Mammary epithelial cell (primary cell): ENCODE measurements at regions not wholly inside any gene's neighbourhood (a gene's known extent, or its start where the extent isn't known, plus 50 kb on each side); places are given as distances from the start of the nearest gene placed in this dataset.

Source experiments
- EZH2 ChIP-seq: IDR thresholded peaks from 2 replicates; pipeline ENCODE4 v1.6.1; 2012; ENCODE audit warnings: low read length, inconsistent platforms, borderline replicate concordance
- TF ChIP-seq, protein P1 (sequence below), 2 donors: IDR thresholded peaks in 1 of 2; conservative IDR thresholded peaks in 1 of 2; 2 replicates each; pipeline ENCODE4 v1.5.1; 2011 to 2012; ENCODE audit warnings: inconsistent platforms in 2 of 2, low read length in 2 of 2, mild to moderate bottlenecking in 2 of 2, control low read depth in 1 of 2, low read depth in 1 of 2; ENCODE audit not compliant: insufficient read depth in 1 of 2; ENCODE audit errors: extremely low read depth in 1 of 2

DNA sequence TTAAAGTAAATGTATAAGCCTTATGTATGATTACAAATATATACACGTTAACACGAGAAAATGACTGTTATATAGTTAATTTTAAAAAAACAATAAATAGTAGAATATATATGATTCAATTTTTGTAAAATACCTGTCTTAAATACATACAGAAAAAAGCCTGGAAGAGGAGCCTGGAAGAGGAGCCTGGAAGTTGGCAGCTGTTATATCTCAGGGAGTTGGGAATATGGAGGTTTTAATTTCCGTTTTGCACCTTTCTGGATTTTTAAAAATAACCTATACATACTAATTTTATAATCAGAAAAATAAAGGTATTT is 111.6 kb downstream of the WT1 start:
- TF ChIP-seq, protein P1, sequence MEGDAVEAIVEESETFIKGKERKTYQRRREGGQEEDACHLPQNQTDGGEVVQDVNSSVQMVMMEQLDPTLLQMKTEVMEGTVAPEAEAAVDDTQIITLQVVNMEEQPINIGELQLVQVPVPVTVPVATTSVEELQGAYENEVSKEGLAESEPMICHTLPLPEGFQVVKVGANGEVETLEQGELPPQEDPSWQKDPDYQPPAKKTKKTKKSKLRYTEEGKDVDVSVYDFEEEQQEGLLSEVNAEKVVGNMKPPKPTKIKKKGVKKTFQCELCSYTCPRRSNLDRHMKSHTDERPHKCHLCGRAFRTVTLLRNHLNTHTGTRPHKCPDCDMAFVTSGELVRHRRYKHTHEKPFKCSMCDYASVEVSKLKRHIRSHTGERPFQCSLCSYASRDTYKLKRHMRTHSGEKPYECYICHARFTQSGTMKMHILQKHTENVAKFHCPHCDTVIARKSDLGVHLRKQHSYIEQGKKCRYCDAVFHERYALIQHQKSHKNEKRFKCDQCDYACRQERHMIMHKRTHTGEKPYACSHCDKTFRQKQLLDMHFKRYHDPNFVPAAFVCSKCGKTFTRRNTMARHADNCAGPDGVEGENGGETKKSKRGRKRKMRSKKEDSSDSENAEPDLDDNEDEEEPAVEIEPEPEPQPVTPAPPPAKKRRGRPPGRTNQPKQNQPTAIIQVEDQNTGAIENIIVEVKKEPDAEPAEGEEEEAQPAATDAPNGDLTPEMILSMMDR (conservative IDR thresholded peaks at IDR 0.05 in 1 of 2, IDR thresholded peaks at IDR 0.05 in 1 of 2; ENCODE audit: extremely low read depth in 1 of 2, insufficient read depth in 1 of 2, low read depth in 1 of 2, low read length in 2 of 2) = no peak
- no peak for TF ChIP-seq EZH2
